ENCODE measurements at regions not wholly inside any gene's neighbourhood (a gene's known extent, or its start where the extent isn't known, plus 50 kb on each side); places are given as distances from the start of the nearest gene placed in this dataset.

GRCh38 chr4:154125340-154125739 is 336.5 kb upstream of the SFRP2 start:
- TF ChIP-seq CTCF (IDR thresholded peaks at IDR 0.05) (no peak), POLR2A (IDR thresholded peaks at IDR 0.05) (no peak)
